GM10266 (cell line): ENCODE measurements at regions not wholly inside any gene's neighbourhood (a gene's known extent, or its start where the extent isn't known, plus 50 kb on each side); places are given as distances from the start of the nearest gene placed in this dataset.

Source experiments
- DNase-seq: peaks from one replicate; pipeline ENCODE4 v3.0.0; 2012; ENCODE audit errors: extremely low spot score
- CTCF ChIP-seq: IDR thresholded peaks from 2 replicates; pipeline ENCODE4 v1.5.1; 2012; ENCODE audit warnings: mild to moderate bottlenecking, low read depth; ENCODE audit not compliant: control insufficient read depth, insufficient read depth; ENCODE audit errors: missing control alignments

GRCh38 chr21:38888991-38889561, 83.3 kb downstream of the ETS2 start:
- TF ChIP-seq CTCF, result no peak
- DNase-seq, result no peak

- no peak for DNase-seq
- no peak for TF ChIP-seq CTCF
Observed at GRCh38 chr21:38887749-38888148, 82.0 kb downstream of the ETS2 start.

DNA sequence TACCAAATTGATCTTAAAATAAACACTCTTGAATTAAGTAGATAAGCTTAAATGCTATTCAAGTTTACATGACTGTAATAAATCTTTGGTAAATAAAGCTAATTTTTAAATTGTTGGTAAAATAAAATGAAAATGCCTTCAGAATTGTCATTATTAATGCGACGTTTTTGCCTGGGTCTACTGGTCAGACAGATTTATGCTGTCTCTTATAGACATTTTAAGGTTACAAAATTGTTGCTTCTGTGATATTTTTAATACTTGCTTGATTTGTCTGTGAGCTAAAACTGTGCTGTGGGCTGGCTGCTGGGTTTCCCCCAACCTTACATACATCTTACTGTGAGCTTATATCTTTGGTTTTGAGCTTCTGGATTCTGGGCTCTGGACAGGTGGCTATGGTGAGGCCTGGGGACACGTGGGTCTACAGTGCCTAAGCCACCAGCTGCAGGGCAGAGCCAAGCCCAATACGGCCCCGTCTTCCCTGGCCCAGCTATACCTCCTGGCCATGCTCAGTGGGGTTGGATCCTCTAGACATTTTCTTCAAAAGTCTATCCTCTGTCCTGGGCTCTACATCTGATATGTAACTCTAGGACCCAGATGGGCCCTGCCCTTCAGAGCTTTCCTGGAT, 81.4 kb downstream of the ETS2 start:
- no peak for DNase-seq
- no peak for TF ChIP-seq CTCF

- no peak for DNase-seq
- TF ChIP-seq CTCF, result no peak
Observed at GRCh38 chr21:38885909-38886308, 80.2 kb downstream of the ETS2 start.

DNA sequence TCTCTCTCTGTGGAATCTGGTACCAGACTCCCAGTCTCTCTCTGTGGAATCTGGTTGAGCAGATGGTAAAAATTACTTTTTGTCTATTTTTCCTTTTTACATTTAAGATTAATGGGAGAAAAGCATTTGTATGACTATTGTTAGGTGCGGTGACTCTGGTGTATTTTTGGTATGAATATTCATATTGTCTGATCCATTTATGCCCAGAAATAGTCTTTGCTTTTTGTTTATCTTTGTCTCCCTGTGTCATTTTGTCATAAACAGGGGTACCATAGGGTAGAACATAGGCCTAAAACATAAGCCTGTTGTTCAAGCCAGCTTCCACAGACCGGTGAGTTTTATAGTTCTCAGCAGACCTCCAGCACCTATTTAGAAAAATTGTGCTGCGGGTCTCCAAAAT, 78.7 kb downstream of the ETS2 start:
- no peak for TF ChIP-seq CTCF
- no peak for DNase-seq

DNA sequence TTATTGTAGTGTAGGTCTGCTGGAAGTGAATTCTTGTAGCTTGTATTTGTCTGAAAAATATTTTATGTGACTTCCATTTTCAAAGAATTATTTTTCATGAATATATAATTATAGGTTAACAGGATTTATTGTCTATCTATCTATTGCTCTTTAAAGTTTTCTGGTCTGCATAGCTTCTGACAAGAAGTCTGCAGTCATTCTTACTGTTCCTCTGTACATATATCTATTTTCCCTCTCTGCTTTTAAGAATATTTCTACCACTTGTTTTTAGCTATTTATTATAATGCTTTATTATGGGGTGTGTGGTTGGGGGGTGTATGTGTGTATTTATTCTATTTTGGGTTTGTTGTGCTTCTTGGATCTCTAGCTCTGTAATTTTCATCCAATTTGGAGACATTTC, 77.4 kb downstream of the ETS2 start:
- TF ChIP-seq CTCF, result no peak
- no peak for DNase-seq

- TF ChIP-seq CTCF, result no peak
- no peak for DNase-seq
Observed at GRCh38 chr21:38881131-38881530, 75.4 kb downstream of the ETS2 start.
